ENCODE measurements at regions not wholly inside any gene's neighbourhood (a gene's known extent, or its start where the extent isn't known, plus 50 kb on each side); places are given as distances from the start of the nearest gene placed in this dataset.

- TF ChIP-seq EP300 (IDR thresholded peaks at IDR 0.05; ENCODE audit: borderline replicate concordance) (no peak), TCF12 (IDR thresholded peaks at IDR 0.05; ENCODE audit: low read depth) (no peak), MAX (IDR thresholded peaks at IDR 0.05) (no peak), CEBPB (IDR thresholded peaks at IDR 0.05) (no peak), TAF1 (IDR thresholded peaks at IDR 0.05; ENCODE audit: low read depth) (no peak), TEAD4 (IDR thresholded peaks at IDR 0.05) (no peak), FOXM1 (IDR thresholded peaks at IDR 0.05; ENCODE audit: borderline replicate concordance, low read depth) (no peak)
Observed at GRCh38 chr4:71147261-71147660, 153.8 kb downstream of the DCK start.

GRCh38 chr4:71148545-71148944, 155.1 kb downstream of the DCK start:
- TF ChIP-seq ZBTB7A (IDR thresholded peaks at IDR 0.05; ENCODE audit: low read depth) (no peak), TEAD4 (IDR thresholded peaks at IDR 0.05) (no peak), FOXM1 (IDR thresholded peaks at IDR 0.05; ENCODE audit: borderline replicate concordance, low read depth) (no peak), USF1 (IDR thresholded peaks at IDR 0.05) (no peak), CREB1 (IDR thresholded peaks at IDR 0.05; ENCODE audit: low read depth) (no peak), CEBPB (IDR thresholded peaks at IDR 0.05) (no peak), EP300 (IDR thresholded peaks at IDR 0.05; ENCODE audit: borderline replicate concordance) (no peak), NFIC (IDR thresholded peaks at IDR 0.05) (no peak)

- no peak for TF ChIP-seq RAD21 (IDR thresholded peaks at IDR 0.05; ENCODE audit: low read depth)
Observed at GRCh38 chr4:71151054-71151453, 157.6 kb downstream of the DCK start.

GRCh38 chr4:71156616-71157015, 163.2 kb downstream of the DCK start:
- TF ChIP-seq RAD21 (IDR thresholded peaks at IDR 0.05; ENCODE audit: low read depth), result no peak
- no peak for TF ChIP-seq FOXM1 (IDR thresholded peaks at IDR 0.05; ENCODE audit: borderline replicate concordance, low read depth)
- TF ChIP-seq CEBPB (IDR thresholded peaks at IDR 0.05), result no peak
- TF ChIP-seq YY1 (IDR thresholded peaks at IDR 0.05; ENCODE audit: low read depth), result no peak
- no peak for TF ChIP-seq CREB1 (IDR thresholded peaks at IDR 0.05; ENCODE audit: low read depth)
- TF ChIP-seq NFIC (IDR thresholded peaks at IDR 0.05), result no peak
- TF ChIP-seq TEAD4 (IDR thresholded peaks at IDR 0.05), result no peak
- no peak for TF ChIP-seq MAX (IDR thresholded peaks at IDR 0.05)
- no peak for TF ChIP-seq TCF12 (IDR thresholded peaks at IDR 0.05; ENCODE audit: low read depth)
- TF ChIP-seq ZBTB7A (IDR thresholded peaks at IDR 0.05; ENCODE audit: low read depth), result no peak
- no peak for TF ChIP-seq EGR1 (IDR thresholded peaks at IDR 0.05)
- no peak for TF ChIP-seq EP300 (IDR thresholded peaks at IDR 0.05; ENCODE audit: borderline replicate concordance)
- no peak for TF ChIP-seq REST (IDR thresholded peaks at IDR 0.05; ENCODE audit: low read depth)
- TF ChIP-seq TAF1 (IDR thresholded peaks at IDR 0.05; ENCODE audit: low read depth), result no peak
- no peak for TF ChIP-seq USF1 (IDR thresholded peaks at IDR 0.05)

GRCh38 chr4:71162386-71162785, 168.9 kb downstream of the DCK start:
- no peak for TF ChIP-seq CEBPB (IDR thresholded peaks at IDR 0.05)
- TF ChIP-seq REST (IDR thresholded peaks at IDR 0.05; ENCODE audit: low read depth), result no peak

- TF ChIP-seq CEBPB (IDR thresholded peaks at IDR 0.05), result no peak
- TF ChIP-seq RAD21 (IDR thresholded peaks at IDR 0.05; ENCODE audit: low read depth), result no peak
- TF ChIP-seq EGR1 (IDR thresholded peaks at IDR 0.05), result no peak
- TF ChIP-seq NFIC (IDR thresholded peaks at IDR 0.05), result no peak
Observed at GRCh38 chr4:71163317-71163716, 169.9 kb downstream of the DCK start.

GRCh38 chr4:71167083-71167482, 171.7 kb upstream of the SLC4A4 start:
- TF ChIP-seq NFIC (IDR thresholded peaks at IDR 0.05) (0 out of 2 replicates have a peak, but pooled peaks have one; percentile 14), MAX (IDR thresholded peaks at IDR 0.05) (no peak)
